H1 (cell line): ENCODE measurements at regions not wholly inside any gene's neighbourhood (a gene's known extent, or its start where the extent isn't known, plus 50 kb on each side); places are given as distances from the start of the nearest gene placed in this dataset.

ENCODE experiments used
- CTCF ChIA-PET: fragments of 300-600 bp; sonication (Branson Sonifier 250); formaldehyde crosslinking; loops from one replicate; lab custom pipeline; 2021; ENCODE audit not compliant: partially characterized antibody; lab: Charles Lee
- POLR2A ChIA-PET: fragments of 300-600 bp; sonication (Branson Sonifier 250); formaldehyde crosslinking; loops from one replicate; lab custom pipeline; 2021; ENCODE audit warnings: inconsistent platforms; ENCODE audit not compliant: partially characterized antibody; lab: Charles Lee
- DNase-seq, 2 experiments: peaks; one replicate each; pipeline versions ENCODE4 v3.0.0 to v3.0.0-alpha.2; 2010 to 2022; ENCODE audit warnings: low spot score in 2 of 2, low read depth in 1 of 2, mixed read lengths in 1 of 2
- FAIRE-seq: peaks from 2 replicates; lab custom pipeline; 2011; peaks lifted over from hg19 to GRCh38; lab: Jason Lieb, UNC
- H2AFZ ChIP-seq: 2 replicates; pipeline ENCODE4 v1.8.1; 2012; ENCODE audit warnings: low read length, inconsistent platforms
- H2AK5ac ChIP-seq: 2 replicates; pipeline ENCODE4 v1.6.1; 2013; ENCODE audit warnings: low read depth, low read length
- H2BK120ac ChIP-seq: replicated peaks from 2 replicates; pipeline ENCODE3; 2013; ENCODE audit warnings: low read depth, low read length, inconsistent platforms
- H2BK12ac ChIP-seq: 2 replicates; pipeline ENCODE4 v1.6.1; 2013; ENCODE audit warnings: low read depth, low read length
- H2BK15ac ChIP-seq: 2 replicates; pipeline ENCODE4 v1.6.1; 2013; ENCODE audit warnings: low read length
- H2BK20ac ChIP-seq: 2 replicates; pipeline ENCODE4 v1.6.1; 2013; ENCODE audit warnings: low read length
- H2BK5ac ChIP-seq: 2 replicates; pipeline ENCODE4 v1.6.1; 2013; ENCODE audit warnings: low read depth, low read length
- H3K14ac ChIP-seq: 2 replicates; pipeline ENCODE4 v1.6.1; 2013; ENCODE audit warnings: inconsistent platforms; ENCODE audit not compliant: insufficient read length
- H3K18ac ChIP-seq: 2 replicates; pipeline ENCODE4 v1.6.1; 2013; ENCODE audit warnings: low read length; ENCODE audit errors: extremely low read depth
- H3K23ac ChIP-seq: 2 replicates; pipeline ENCODE4 v1.6.1; 2013; ENCODE audit warnings: inconsistent platforms; ENCODE audit not compliant: insufficient read length
- H3K23me2 ChIP-seq: 2 replicates; pipeline ENCODE4 v1.6.1; 2013; ENCODE audit warnings: low read depth, low read length
- H3K27ac ChIP-seq: 2 replicates; pipeline ENCODE4 v1.6.1; 2011; ENCODE audit warnings: low read depth, low read length, inconsistent platforms
- H3K27me3 ChIP-seq, 4 experiments: replicated peaks in 1 of 4; 1 replicate in 1 of 4; 2 replicates in 3 of 4; pipeline versions ENCODE4 v1.6.1 to v1.8.1; 2011 to 2013; ENCODE audit warnings: low read length in 3 of 4, mild to moderate bottlenecking in 3 of 4, inconsistent platforms in 2 of 4, mixed read lengths in 2 of 4, moderate library complexity in 1 of 4; ENCODE audit not compliant: control insufficient read depth in 3 of 4, insufficient read depth in 3 of 4; ENCODE audit errors: extremely low read depth in 1 of 4
- H3K36me3 ChIP-seq, 4 experiments: 2 replicates each; pipeline versions ENCODE4 v1.6.1 to v1.8.1; 2011 to 2013; ENCODE audit warnings: mild to moderate bottlenecking in 4 of 4, low read length in 3 of 4, moderate library complexity in 2 of 4, control low read depth in 1 of 4, inconsistent platforms in 1 of 4; ENCODE audit not compliant: insufficient read depth in 4 of 4, control insufficient read depth in 2 of 4
- H3K4ac ChIP-seq: replicated peaks from 2 replicates; pipeline ENCODE3; 2013; ENCODE audit warnings: low read length, low read depth, mixed read lengths, inconsistent platforms; ENCODE audit not compliant: insufficient read length
- H3K4me1 ChIP-seq, 4 experiments: replicated peaks in 1 of 4; 1 replicate in 1 of 4; 2 replicates in 3 of 4; pipeline versions ENCODE4 v1.6.1 to v1.8.1; 2011 to 2013; ENCODE audit warnings: low read length in 3 of 4, inconsistent platforms in 2 of 4, mixed read lengths in 1 of 4; ENCODE audit not compliant: insufficient read depth in 4 of 4, control insufficient read depth in 3 of 4
- H3K4me2 ChIP-seq, 2 experiments: 2 replicates each; pipeline versions ENCODE4 v1.6.1 to v1.8.1; 2011 to 2013; ENCODE audit warnings: low read depth in 2 of 2, low read length in 2 of 2, control low read depth in 1 of 2, inconsistent platforms in 1 of 2, mild to moderate bottlenecking in 1 of 2; ENCODE audit not compliant: insufficient read depth in 1 of 2
- H3K4me3 ChIP-seq, 4 experiments: fragments of 200-600, 300-600 bp in 1 of 4; sonication (generic), shearing (Covaris generic), sonication (Bioruptor Twin) in 1 of 4; 2 replicates each; pipeline versions ENCODE4 v1.5.1 to v1.8.1; 2011 to 2016; ENCODE audit warnings: low read length in 4 of 4, low read depth in 3 of 4, control low read depth in 2 of 4, inconsistent platforms in 2 of 4, mild to moderate bottlenecking in 2 of 4, mixed read lengths in 1 of 4, moderate library complexity in 1 of 4; ENCODE audit not compliant: insufficient read depth in 2 of 4; ENCODE audit errors: extremely low read depth in 1 of 4
- H3K56ac ChIP-seq: replicated peaks from 2 replicates; pipeline ENCODE3; 2013; ENCODE audit warnings: low read depth, mild to moderate bottlenecking, mixed read lengths, low read length, inconsistent platforms; ENCODE audit not compliant: insufficient read length
- H3K79me1 ChIP-seq: 2 replicates; pipeline ENCODE4 v1.6.1; 2013; ENCODE audit warnings: low read depth, low read length, control low read depth
- H3K79me2 ChIP-seq, 2 experiments: 2 replicates each; pipeline versions ENCODE4 v1.6.1 to v1.8.1; 2012 to 2013; ENCODE audit warnings: low read length in 2 of 2, mild to moderate bottlenecking in 2 of 2, inconsistent platforms in 1 of 2; ENCODE audit not compliant: insufficient read depth in 2 of 2, control insufficient read depth in 1 of 2
- H3K9ac ChIP-seq, 4 experiments: replicated peaks in 1 of 4; 1 replicate in 1 of 4; 2 replicates in 3 of 4; pipeline versions ENCODE4 v1.6.1 to v1.8.1; 2011 to 2013; ENCODE audit warnings: low read depth in 3 of 4, low read length in 3 of 4, control low read depth in 2 of 4, mild to moderate bottlenecking in 2 of 4, moderate library complexity in 2 of 4, inconsistent platforms in 1 of 4; ENCODE audit errors: extremely low read depth in 1 of 4
- H3K9me3 ChIP-seq, 2 experiments: 2 replicates each; pipeline versions ENCODE4 v1.6.1 to v1.8.1; 2012 to 2013; ENCODE audit warnings: mild to moderate bottlenecking in 2 of 2, moderate library complexity in 2 of 2, control low read depth in 1 of 2, inconsistent platforms in 1 of 2, low read depth in 1 of 2, low read length in 1 of 2, mixed read lengths in 1 of 2; ENCODE audit not compliant: insufficient read depth in 2 of 2
- H4K20me1 ChIP-seq, 2 experiments: replicated peaks in 1 of 2; 2 replicates each; pipeline versions ENCODE3 to v1.8.1; 2011 to 2013; ENCODE audit warnings: inconsistent platforms in 2 of 2, low read length in 2 of 2, mild to moderate bottlenecking in 1 of 2; ENCODE audit not compliant: insufficient read depth in 2 of 2, control insufficient read depth in 1 of 2
- H4K5ac ChIP-seq: 2 replicates; pipeline ENCODE4 v1.6.1; 2013; ENCODE audit warnings: low read length, low read depth, mixed read lengths, inconsistent platforms; ENCODE audit not compliant: insufficient read length
- H4K8ac ChIP-seq: 2 replicates; pipeline ENCODE4 v1.8.0; 2013; ENCODE audit warnings: mild to moderate bottlenecking, moderate library complexity, low read length, inconsistent platforms; ENCODE audit not compliant: insufficient read depth; ENCODE audit errors: extremely low read depth
- H4K91ac ChIP-seq: replicated peaks from 2 replicates; pipeline ENCODE3; 2013; ENCODE audit warnings: low read length, mixed read lengths, inconsistent platforms; ENCODE audit not compliant: insufficient read length
- BACH1 ChIP-seq: IDR thresholded peaks from 2 replicates; pipeline ENCODE4 v1.6.1; 2012; ENCODE audit warnings: low read length, improper control_type of control experiment
- CHD2 ChIP-seq: IDR thresholded peaks from 2 replicates; pipeline ENCODE4 v1.6.1; 2012; ENCODE audit warnings: low read length, improper control_type of control experiment
- WGBS, 2 experiments: shearing (Covaris generic) in 1 of 2; methylation state at CpG; one replicate each; pipeline versions ENCODE4 v1.1.6 to v1.1.7; 2013 to 2015; ENCODE audit warnings: low lambda C conversion rate in 2 of 2, mixed read lengths in 2 of 2, inconsistent platforms in 1 of 2, low coverage in 1 of 2, missing lambda C conversion rate in 1 of 2; ENCODE audit not compliant: insufficient replicate concordance in 2 of 2, insufficient coverage in 1 of 2, insufficient read length in 1 of 2; ENCODE audit errors: extremely low coverage in 1 of 2, missing lambda C conversion rate in 1 of 2; 5-methylcytosine and 5-hydroxymethylcytosine counted together

DNA sequence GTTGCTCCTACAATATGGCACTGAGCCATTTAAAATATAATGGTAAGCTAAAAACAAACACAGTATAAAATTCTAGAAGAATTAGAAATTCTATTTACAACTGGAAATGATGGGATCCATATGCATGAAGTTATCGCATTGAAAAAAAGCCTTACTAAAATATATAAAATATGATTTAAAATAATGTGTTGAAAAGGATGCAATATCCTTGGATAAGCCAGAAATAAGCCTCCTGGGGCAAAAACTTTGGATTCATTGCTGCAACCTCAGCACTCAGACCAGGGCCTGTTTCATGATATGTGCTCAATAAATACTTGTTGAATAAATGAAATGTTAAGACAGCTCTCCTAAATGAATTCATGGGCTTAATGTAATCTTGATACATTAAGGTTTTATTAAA lies 170.2 kb downstream of the SEM1 start:
- Histone ChIP-seq H2BK12ac (no peak overlapping the region), H2BK5ac (no peak overlapping the region), H2BK20ac (no peak overlapping the region), H3K36me3 (no peaks in the 10 kb centered on the region), H2BK15ac (no peak overlapping the region), H3K4me2 (no peak overlapping the region), H3K56ac (no peak overlapping the region), H3K9ac (no peak overlapping the region), H3K4me1 (no peaks in the 10 kb centered on the region), H3K79me1 (no peaks in the 10 kb centered on the region), H3K14ac (no peak overlapping the region), H2AK5ac (no peak overlapping the region), H3K23me2 (no peaks in the 10 kb centered on the region), H2BK120ac (no peak overlapping the region), H4K8ac (no peak overlapping the region), H3K27me3 (no peaks in the 10 kb centered on the region), H3K23ac (no peak overlapping the region), H2AFZ (no peak overlapping the region), H4K91ac (no peak overlapping the region), H4K5ac (no peak overlapping the region), H3K4ac (no peak overlapping the region), H3K4me3 (no peak overlapping the region), H3K79me2 (no peaks in the 10 kb centered on the region), H3K18ac (no peak overlapping the region), H4K20me1 (no peaks in the 10 kb centered on the region), H3K27ac (no peak overlapping the region), H3K9me3 (no peaks in the 10 kb centered on the region)
- FAIRE-seq (no peak), DNase-seq (no peak)
- POLR2A ChIA-PET, result no interaction called here
- WGBS, 2 experiments, result 97% methylated on average over 1 of the region's 1 CpG; no CpG with 5 or more reads in 1 of the 2 experiments
- CTCF ChIA-PET, result no interaction called here
- TF ChIP-seq CHD2 (no peak), BACH1 (no peak)
